ENCODE measurements at regions not wholly inside any gene's neighbourhood (a gene's known extent, or its start where the extent isn't known, plus 50 kb on each side); places are given as distances from the start of the nearest gene placed in this dataset.

GRCh38 chr16:26772503-26772902 lies 294.2 kb upstream of the C16orf82 start (continued):
- no peak for TF ChIP-seq SMAD4 (CRISPR knock-in tag; IDR thresholded peaks at IDR 0.05)
- no peak for TF ChIP-seq ZNF219 (CRISPR knock-in tag; IDR thresholded peaks at IDR 0.05; ENCODE audit: borderline replicate concordance)
- no peak for TF ChIP-seq PRRX2 (CRISPR knock-in tag; IDR thresholded peaks at IDR 0.05)

GRCh38 chr16:26777821-26778220 lies 288.9 kb upstream of the C16orf82 start:
- DNase-seq (ENCODE audit: low spot score) (no peak), ATAC-seq (no peak)
- no peak overlapping the region for H3K27ac Mint-ChIP-seq
- H3K4me1 Mint-ChIP-seq: no peaks in the 10 kb centered on the region
- no peaks in the 10 kb centered on the region for H3K36me3 Mint-ChIP-seq
- POLR2A ChIA-PET: no interaction called here
- TF ChIP-seq MYBL2 (CRISPR knock-in tag; IDR thresholded peaks at IDR 0.05) (no peak), E2F5 (CRISPR knock-in tag; IDR thresholded peaks at IDR 0.05) (no peak), IRF1 (CRISPR knock-in tag; IDR thresholded peaks at IDR 0.05) (no peak), PREB (CRISPR knock-in tag; IDR thresholded peaks at IDR 0.05; ENCODE audit: borderline replicate concordance) (no peak), ZBTB21 (CRISPR knock-in tag; IDR thresholded peaks at IDR 0.05; ENCODE audit: borderline replicate concordance) (no peak)
- H3K27me3 Mint-ChIP-seq (ENCODE audit: low read depth): peaks cover 14% of the 10 kb centered on the region
- CTCF ChIA-PET: no interaction called here
- H3K9me3 Mint-ChIP-seq: peaks cover 10% of the 10 kb centered on the region
- no peak overlapping the region for H3K4me3 Mint-ChIP-seq

- CTCF ChIA-PET: no interaction called here
- peak; percentile 46; the same call in 1 of the 2 replicates for ATAC-seq
Measured at GRCh38 chr16:26787924-26788323, 278.8 kb upstream of the C16orf82 start.

GRCh38 chr16:26791169-26791568 lies 275.6 kb upstream of the C16orf82 start:
- H3K27ac Mint-ChIP-seq: no peak overlapping the region
- peaks cover 16% of the 10 kb centered on the region for H3K27me3 Mint-ChIP-seq (ENCODE audit: low read depth)
- H3K9me3 Mint-ChIP-seq: peaks cover 9% of the 10 kb centered on the region
- no peaks in the 10 kb centered on the region for H3K36me3 Mint-ChIP-seq
- CTCF ChIA-PET: no interaction called here
- no peak for DNase-seq (ENCODE audit: low spot score)
- no peaks in the 10 kb centered on the region for H3K4me1 Mint-ChIP-seq
- no peak for ATAC-seq
- TF ChIP-seq KAT7 (CRISPR knock-in tag; IDR thresholded peaks at IDR 0.05; ENCODE audit: borderline replicate concordance): no peak
- TF ChIP-seq ARID4B (CRISPR knock-in tag; IDR thresholded peaks at IDR 0.05; ENCODE audit: borderline replicate concordance): no peak
- TF ChIP-seq ZNF138 (CRISPR knock-in tag; conservative IDR thresholded peaks at IDR 0.05): no peak
- TF ChIP-seq ZNF263 (CRISPR knock-in tag; IDR thresholded peaks at IDR 0.05; ENCODE audit: low read depth): no peak
- TF ChIP-seq CBFB (CRISPR knock-in tag; IDR thresholded peaks at IDR 0.05; ENCODE audit: low read depth): no peak
- POLR2A ChIA-PET: no interaction called here
- no peak overlapping the region for H3K4me3 Mint-ChIP-seq

More at GRCh38 chr16:26787924-26788323, 278.8 kb upstream of the C16orf82 start:
- DNase-seq (ENCODE audit: low spot score): no peak
- Mint-ChIP-seq H3K27me3 (ENCODE audit: low read depth) (peaks cover 19% of the 10 kb centered on the region), H3K27ac (no peak overlapping the region), H3K9me3 (peaks cover 11% of the 10 kb centered on the region), H3K4me1 (no peaks in the 10 kb centered on the region), H3K36me3 (no peaks in the 10 kb centered on the region), H3K4me3 (no peak overlapping the region)
- peak; percentile 76 for TF ChIP-seq USF2 (CRISPR knock-in tag; IDR thresholded peaks at IDR 0.05)
- peak; percentile 68; the same call in 1 of the 2 replicates for TF ChIP-seq USF1 (CRISPR knock-in tag; IDR thresholded peaks at IDR 0.05)
- TF ChIP-seq CBFB (CRISPR knock-in tag; IDR thresholded peaks at IDR 0.05; ENCODE audit: low read depth): no peak
- no peak for TF ChIP-seq PREB (CRISPR knock-in tag; IDR thresholded peaks at IDR 0.05; ENCODE audit: borderline replicate concordance)
- POLR2A ChIA-PET: no interaction called here
